MM.1S (cell line): ENCODE measurements at regions not wholly inside any gene's neighbourhood (a gene's known extent, or its start where the extent isn't known, plus 50 kb on each side); places are given as distances from the start of the nearest gene placed in this dataset.
"Not testable (repeated sequence)": the region's sequence is repeated elsewhere in the genome, so short reads cannot be mapped to it uniquely, and the experiment has no call there.

Source experiments
- CTCF ChIP-seq: fragments of 300-600 bp; sonication (generic); IDR thresholded peaks from 2 replicates; pipeline ENCODE4 v1.5.1; 2016; ENCODE audit warnings: antibody characterized with exemption, low read length, mixed read lengths
- EZH2 ChIP-seq: fragments of 300-600 bp; sonication (generic); optimal IDR thresholded peaks from 2 replicates; pipeline ENCODE3; 2017; ENCODE audit warnings: low read depth, mild to moderate bottlenecking, antibody characterized with exemption, low read length, mixed read lengths

- TF ChIP-seq CTCF, EZH2: not testable (repeated sequence)
Observed at GRCh38 chr9:67410606-67411220, 418.4 kb upstream of the SPATA31A3 start.
